ENCODE measurements at regions not wholly inside any gene's neighbourhood (a gene's known extent, or its start where the extent isn't known, plus 50 kb on each side); places are given as distances from the start of the nearest gene placed in this dataset.
"Not testable (repeated sequence)": the region's sequence is repeated elsewhere in the genome, so short reads cannot be mapped to it uniquely, and the experiment has no call there.

DNA sequence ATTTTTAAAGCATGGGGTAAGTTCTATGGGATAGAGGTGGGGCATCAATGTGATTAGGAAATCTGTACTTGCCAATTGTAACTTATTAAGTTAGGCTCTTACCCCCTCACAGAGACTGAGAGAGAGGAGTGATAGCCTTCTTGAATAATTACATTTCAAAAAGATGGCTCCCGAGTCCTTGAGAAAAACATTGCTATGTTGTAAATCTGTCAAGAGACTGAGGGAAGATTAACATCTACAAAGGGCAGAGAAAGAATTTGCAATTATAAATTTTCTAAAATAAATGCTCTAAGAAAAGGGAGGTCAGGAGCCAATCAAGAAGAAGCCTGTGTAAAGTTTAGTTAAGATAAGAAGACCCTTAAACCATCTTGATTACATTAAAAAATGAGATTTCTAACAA, 1570.8 kb downstream of the OLFM4 start:
- no peak overlapping the region for H3K4me3 ChIP-seq
- no peak for DNase-seq (ENCODE audit: low spot score in 2 of 2)
- no peaks in the 10 kb centered on the region for H3K27me3 ChIP-seq
- no peak for TF ChIP-seq POLR2A (IDR thresholded peaks at IDR 0.05)
- TF ChIP-seq, protein P1, sequence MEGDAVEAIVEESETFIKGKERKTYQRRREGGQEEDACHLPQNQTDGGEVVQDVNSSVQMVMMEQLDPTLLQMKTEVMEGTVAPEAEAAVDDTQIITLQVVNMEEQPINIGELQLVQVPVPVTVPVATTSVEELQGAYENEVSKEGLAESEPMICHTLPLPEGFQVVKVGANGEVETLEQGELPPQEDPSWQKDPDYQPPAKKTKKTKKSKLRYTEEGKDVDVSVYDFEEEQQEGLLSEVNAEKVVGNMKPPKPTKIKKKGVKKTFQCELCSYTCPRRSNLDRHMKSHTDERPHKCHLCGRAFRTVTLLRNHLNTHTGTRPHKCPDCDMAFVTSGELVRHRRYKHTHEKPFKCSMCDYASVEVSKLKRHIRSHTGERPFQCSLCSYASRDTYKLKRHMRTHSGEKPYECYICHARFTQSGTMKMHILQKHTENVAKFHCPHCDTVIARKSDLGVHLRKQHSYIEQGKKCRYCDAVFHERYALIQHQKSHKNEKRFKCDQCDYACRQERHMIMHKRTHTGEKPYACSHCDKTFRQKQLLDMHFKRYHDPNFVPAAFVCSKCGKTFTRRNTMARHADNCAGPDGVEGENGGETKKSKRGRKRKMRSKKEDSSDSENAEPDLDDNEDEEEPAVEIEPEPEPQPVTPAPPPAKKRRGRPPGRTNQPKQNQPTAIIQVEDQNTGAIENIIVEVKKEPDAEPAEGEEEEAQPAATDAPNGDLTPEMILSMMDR (IDR thresholded peaks at IDR 0.05) = no peak
- TF ChIP-seq EP300 (IDR thresholded peaks at IDR 0.05) = no peak
- H3K4me1 ChIP-seq = no peaks in the 10 kb centered on the region
- peaks cover 0 to 9% (median 0%) of the 10 kb centered on the region in 4 donors for H3K9me3 ChIP-seq
- 23 to 25% methylated on average over 1 of the region's 1 CpG for WGBS, 2 donors
- no peaks in the 10 kb centered on the region for H3K36me3 ChIP-seq
- H3K27ac ChIP-seq = no peak overlapping the region

DNA sequence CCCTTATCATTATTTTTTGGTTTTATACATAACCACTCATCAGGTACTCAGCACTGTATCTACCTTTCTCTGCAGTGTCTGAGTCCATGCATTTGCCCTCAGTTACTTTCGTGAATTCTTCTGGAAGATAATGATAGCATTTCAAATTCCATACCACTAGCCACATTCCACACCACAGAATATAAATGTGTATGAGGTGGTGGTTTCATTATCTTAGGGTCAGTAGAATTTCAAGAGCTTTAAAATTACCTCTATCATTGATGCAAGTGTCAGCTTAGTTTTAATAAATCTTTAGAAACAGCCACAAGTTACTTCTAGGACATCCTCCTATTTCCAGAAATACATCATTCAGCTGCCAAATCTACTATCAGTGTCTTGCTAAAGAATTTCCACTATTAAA, 1578.3 kb downstream of the OLFM4 start:
- 73 to 88% methylated on average over 1 of the region's 1 CpG for WGBS, 2 donors
- Histone ChIP-seq H3K27ac (no peak overlapping the region), H3K4me1 (no peaks in the 10 kb centered on the region), H3K36me3 (no peaks in the 10 kb centered on the region), H3K9me3 (peaks cover 0 to 6% (median 0%) of the 10 kb centered on the region in 4 donors), H3K4me3 (no peak overlapping the region), H3K27me3 (no peaks in the 10 kb centered on the region)
- DNase-seq (ENCODE audit: low spot score in 2 of 2) = no peak
- TF ChIP-seq EP300 (IDR thresholded peaks at IDR 0.05) (no peak), POLR2A (IDR thresholded peaks at IDR 0.05) (no peak)
- TF ChIP-seq, protein P1 (IDR thresholded peaks at IDR 0.05) = no peak

DNA sequence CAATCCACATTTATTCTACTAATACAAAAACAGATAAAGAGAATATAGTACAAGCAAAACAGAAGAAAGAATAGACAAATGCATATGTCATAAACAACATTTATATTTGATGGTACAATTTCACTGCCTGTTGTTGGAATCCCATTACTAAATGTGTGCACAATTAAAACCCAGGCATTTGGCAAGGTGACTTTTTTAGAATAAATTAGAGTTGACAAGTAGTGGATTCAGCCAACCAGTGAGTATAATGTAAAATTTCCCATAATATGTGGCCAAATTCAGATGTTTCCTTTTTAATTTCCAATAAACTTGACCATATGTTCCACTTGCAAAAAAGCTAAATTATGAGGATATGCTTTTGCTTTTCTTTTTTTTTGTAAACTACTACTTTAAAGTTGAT, 1578.8 kb downstream of the OLFM4 start:
- TF ChIP-seq EP300 (IDR thresholded peaks at IDR 0.05) = no peak
- TF ChIP-seq POLR2A (IDR thresholded peaks at IDR 0.05) = no peak
- TF ChIP-seq, protein P1 (IDR thresholded peaks at IDR 0.05) = no peak
- no peaks in the 10 kb centered on the region for H3K27me3 ChIP-seq
- no peak overlapping the region for H3K27ac ChIP-seq
- H3K4me1 ChIP-seq = no peaks in the 10 kb centered on the region
- no peaks in the 10 kb centered on the region for H3K36me3 ChIP-seq
- no peak for DNase-seq (ENCODE audit: low spot score in 2 of 2)
- H3K9me3 ChIP-seq = peaks cover 0 to under 1% (median 0%) of the 10 kb centered on the region in 4 donors
- H3K4me3 ChIP-seq = no peak overlapping the region

DNA sequence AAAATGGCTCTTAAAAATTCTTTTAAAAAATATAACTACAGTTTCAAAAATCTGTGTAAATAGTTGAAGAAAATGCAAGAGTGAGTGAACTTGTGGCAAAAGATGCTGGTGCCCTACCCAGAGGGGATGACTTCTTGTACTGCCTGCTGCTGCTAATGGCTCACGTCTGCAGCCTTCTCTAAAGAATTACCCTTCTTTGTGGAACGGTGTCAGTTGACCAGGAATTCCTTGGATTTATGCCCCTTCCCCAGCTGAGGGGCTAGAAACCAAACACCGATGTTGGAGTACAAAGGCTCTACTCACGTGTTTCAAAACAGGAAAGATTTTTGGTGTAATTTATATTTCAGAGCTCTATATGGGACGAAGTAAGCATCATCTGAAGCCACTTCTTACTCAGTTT, 1582.8 kb downstream of the OLFM4 start:
- no peaks in the 10 kb centered on the region for H3K36me3 ChIP-seq
- no peak for TF ChIP-seq POLR2A (IDR thresholded peaks at IDR 0.05)
- TF ChIP-seq EP300 (IDR thresholded peaks at IDR 0.05) = no peak
- TF ChIP-seq, protein P1 (IDR thresholded peaks at IDR 0.05) = no peak
- H3K27ac ChIP-seq = no peak overlapping the region
- H3K9me3 ChIP-seq = no peaks in the 10 kb centered on the region
- no peak overlapping the region for H3K4me3 ChIP-seq
- H3K4me1 ChIP-seq = no peaks in the 10 kb centered on the region
- no peaks in the 10 kb centered on the region for H3K27me3 ChIP-seq
- DNase-seq (ENCODE audit: low spot score in 2 of 2) = no peak
- 29 to 31% methylated on average over 5 of the region's 5 CpGs for WGBS, 2 donors

DNA sequence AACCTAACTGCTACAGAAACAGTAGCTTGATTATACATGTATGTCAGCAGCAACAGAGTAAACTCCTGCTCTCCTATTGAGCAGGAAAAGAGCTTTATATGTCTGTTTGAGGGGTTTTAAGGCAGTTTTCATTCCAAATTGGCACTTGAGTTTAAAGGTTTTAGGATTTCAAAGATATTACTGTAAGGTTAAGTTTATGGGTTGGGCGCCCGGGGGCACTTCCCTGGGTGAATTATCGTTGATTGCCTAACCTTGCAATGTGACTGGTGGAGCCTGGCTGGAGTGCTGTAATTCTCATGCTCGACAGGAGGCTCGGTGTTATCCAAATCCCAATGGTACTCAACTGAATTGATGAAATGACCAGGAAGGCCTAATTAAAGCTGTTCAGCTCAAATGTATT, 1586.1 kb downstream of the OLFM4 start:
- no peaks in the 10 kb centered on the region for H3K9me3 ChIP-seq
- DNase-seq (ENCODE audit: low spot score in 2 of 2) = no peak
- no peaks in the 10 kb centered on the region for H3K4me1 ChIP-seq
- 20 to 46% methylated on average over 5 of the region's 5 CpGs for whole genome bisulfite sequencing, 2 donors
- TF ChIP-seq, protein P1 (IDR thresholded peaks at IDR 0.05) = no peak
- TF ChIP-seq EP300 (IDR thresholded peaks at IDR 0.05) (no peak), POLR2A (IDR thresholded peaks at IDR 0.05) (no peak)
- no peak overlapping the region for H3K27ac ChIP-seq
- H3K27me3 ChIP-seq = no peaks in the 10 kb centered on the region
- no peak overlapping the region for H3K4me3 ChIP-seq
- H3K36me3 ChIP-seq = no peaks in the 10 kb centered on the region

DNA sequence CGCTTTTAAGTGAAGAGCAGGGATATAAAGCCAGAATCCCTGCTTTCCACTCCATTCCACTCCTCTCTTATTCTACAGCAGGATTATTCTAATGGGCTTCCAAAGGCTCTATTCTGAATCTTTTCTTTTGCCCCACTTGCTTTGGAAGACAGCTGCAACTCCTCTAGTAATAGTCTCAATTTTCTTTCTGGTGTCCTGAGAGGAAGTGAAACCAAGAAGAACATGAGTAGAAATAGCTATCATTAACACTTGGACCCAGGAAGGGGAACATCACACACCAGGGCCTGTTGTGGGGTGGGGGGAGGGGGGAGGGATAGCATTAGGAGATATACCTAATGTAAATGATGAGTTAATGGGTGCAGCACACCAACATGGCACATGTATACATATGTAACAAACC, 1597.9 kb downstream of the OLFM4 start:
- DNase-seq (ENCODE audit: low spot score in 2 of 2); H3K27me3 ChIP-seq; H3K4me3 ChIP-seq; H3K9me3 ChIP-seq; H3K4me1 ChIP-seq; H3K36me3 ChIP-seq; H3K27ac ChIP-seq: not testable (repeated sequence)
- 98 to 100% methylated on average over 1 of the region's 1 CpG for WGBS, 2 donors

All from tibial nerve (tissue), 4 donors.